ENCODE measurements at regions not wholly inside any gene's neighbourhood (a gene's known extent, or its start where the extent isn't known, plus 50 kb on each side); places are given as distances from the start of the nearest gene placed in this dataset.

DNA sequence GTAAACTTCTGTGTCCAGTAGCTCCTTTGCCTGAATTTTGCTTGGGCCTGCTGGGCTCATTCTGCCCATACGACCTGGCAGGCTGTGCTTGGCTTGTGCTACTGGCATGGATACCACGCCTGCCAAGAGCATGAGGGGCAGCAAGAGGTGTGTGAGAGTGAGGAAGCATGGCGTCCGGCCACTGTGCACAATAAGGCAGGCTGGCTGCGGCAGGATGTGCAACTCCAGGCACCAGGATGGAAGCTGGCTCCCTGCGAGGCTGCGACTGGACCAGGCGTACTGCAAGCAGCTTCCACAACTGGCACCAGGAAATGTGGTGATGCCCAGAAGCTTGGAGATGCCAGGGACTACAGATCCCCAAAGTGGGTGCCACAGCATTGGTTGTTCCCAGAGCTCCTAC, 709.3 kb downstream of the PCDH18 start:
- TF ChIP-seq, protein P1, sequence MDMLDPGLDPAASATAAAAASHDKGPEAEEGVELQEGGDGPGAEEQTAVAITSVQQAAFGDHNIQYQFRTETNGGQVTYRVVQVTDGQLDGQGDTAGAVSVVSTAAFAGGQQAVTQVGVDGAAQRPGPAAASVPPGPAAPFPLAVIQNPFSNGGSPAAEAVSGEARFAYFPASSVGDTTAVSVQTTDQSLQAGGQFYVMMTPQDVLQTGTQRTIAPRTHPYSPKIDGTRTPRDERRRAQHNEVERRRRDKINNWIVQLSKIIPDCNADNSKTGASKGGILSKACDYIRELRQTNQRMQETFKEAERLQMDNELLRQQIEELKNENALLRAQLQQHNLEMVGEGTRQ (IDR thresholded peaks at IDR 0.05): no peak
- TF ChIP-seq RFX5 (IDR thresholded peaks at IDR 0.05) (no peak), ESRRA (IDR thresholded peaks at IDR 0.05; ENCODE audit: borderline replicate concordance, low read length) (no peak)

Measured in A549 (cell line).